ENCODE measurements at regions not wholly inside any gene's neighbourhood (a gene's known extent, or its start where the extent isn't known, plus 50 kb on each side); places are given as distances from the start of the nearest gene placed in this dataset.

GRCh38 chr5:111863801-111864200, 106.8 kb upstream of the NREP start:
- Mint-ChIP-seq H3K27ac (no peak overlapping the region), H3K9me3 (peaks cover 0 to 8% (median 0%) of the 10 kb centered on the region in 9 donors), H3K4me3 (no peak overlapping the region), H3K27me3 (peaks cover 0 to 20% (median 9%) of the 10 kb centered on the region in 5 donors), H3K36me3 (peaks cover 0 to 4% (median 0%) of the 10 kb centered on the region in 3 donors), H3K4me1 (no peaks in the 10 kb centered on the region)
- DNase-seq, result no peak
- ATAC-seq, result no peak
- POLR2A ChIA-PET, result no interaction called here

GRCh38 chr5:111859533-111860270, 102.7 kb upstream of the NREP start:
- POLR2A ChIA-PET, result no interaction called here
- Mint-ChIP-seq H3K4me1 (no peaks in the 10 kb centered on the region), H3K36me3 (no peaks in the 10 kb centered on the region)

GRCh38 chr5:111859031-111859430, 102.0 kb upstream of the NREP start:
- Mint-ChIP-seq H3K36me3 (no peaks in the 10 kb centered on the region), H3K27ac (no peak overlapping the region), H3K27me3 (peaks cover 0 to 30% (median 8%) of the 10 kb centered on the region in 5 donors), H3K4me1 (peaks cover 0 to 2% (median under 1%) of the 10 kb centered on the region in 4 donors), H3K4me3 (no peak overlapping the region), H3K9me3 (peaks cover 0 to 4% (median 0%) of the 10 kb centered on the region in 9 donors)
- DNase-seq (no peak), ATAC-seq (no peak)
- POLR2A ChIA-PET, result no interaction called here

More at GRCh38 chr5:111859533-111860270, 102.7 kb upstream of the NREP start:
- Mint-ChIP-seq H3K4me3 (no peak overlapping the region), H3K27me3 (peaks cover 0 to 30% (median 8%) of the 10 kb centered on the region in 5 donors), H3K9me3 (peaks cover 0 to 4% (median 0%) of the 10 kb centered on the region in 9 donors), H3K27ac (no peak overlapping the region)
- DNase-seq, result no peak
- ATAC-seq, result no peak

GRCh38 chr5:111857623-111858022, 100.6 kb upstream of the NREP start:
- no peak for ATAC-seq

GRCh38 chr5:111856876-111857466, 100.0 kb upstream of the NREP start:
- H3K36me3 Mint-ChIP-seq, result no peaks in the 10 kb centered on the region
- POLR2A ChIA-PET, result no interaction called here

More at GRCh38 chr5:111857623-111858022, 100.6 kb upstream of the NREP start:
- Mint-ChIP-seq H3K4me1 (peaks cover 0 to 7% (median 2%) of the 10 kb centered on the region in 4 donors), H3K9me3 (no peaks in the 10 kb centered on the region), H3K27me3 (peaks cover 0 to 22% (median 5%) of the 10 kb centered on the region in 5 donors), H3K27ac (no peak overlapping the region), H3K36me3 (no peaks in the 10 kb centered on the region), H3K4me3 (no peak overlapping the region)
- POLR2A ChIA-PET, result no interaction called here
- no peak for DNase-seq

GRCh38 chr5:111855356-111855755, 98.4 kb upstream of the NREP start:
- DNase-seq (no peak), ATAC-seq (no peak)
- H3K27ac Mint-ChIP-seq, result no peak overlapping the region
- no peak overlapping the region for H3K4me3 Mint-ChIP-seq
- H3K9me3 Mint-ChIP-seq, result no peaks in the 10 kb centered on the region
- peaks cover 0 to 7% (median 2%) of the 10 kb centered on the region in 4 donors for H3K4me1 Mint-ChIP-seq
- H3K27me3 Mint-ChIP-seq, result peaks cover 0 to 15% (median 3%) of the 10 kb centered on the region in 5 donors
- no peaks in the 10 kb centered on the region for H3K36me3 Mint-ChIP-seq
- POLR2A ChIA-PET, result no interaction called here

More at GRCh38 chr5:111856876-111857466, 100.0 kb upstream of the NREP start:
- DNase-seq, result no peak
- no peak overlapping the region for H3K27ac Mint-ChIP-seq
- H3K4me3 Mint-ChIP-seq, result no peak overlapping the region
- H3K27me3 Mint-ChIP-seq, result peaks cover 0 to 20% (median 5%) of the 10 kb centered on the region in 5 donors
- H3K9me3 Mint-ChIP-seq, result no peaks in the 10 kb centered on the region
- no peak for ATAC-seq
- H3K4me1 Mint-ChIP-seq, result peaks cover 0 to 7% (median 2%) of the 10 kb centered on the region in 4 donors

- Mint-ChIP-seq H3K27me3 (peaks cover 0 to 10% (median 2%) of the 10 kb centered on the region in 5 donors), H3K9me3 (no peaks in the 10 kb centered on the region), H3K27ac (no peak overlapping the region), H3K4me3 (no peak overlapping the region), H3K4me1 (peaks cover 0 to 7% (median 2%) of the 10 kb centered on the region in 4 donors), H3K36me3 (no peaks in the 10 kb centered on the region)
- ATAC-seq, result no peak
- POLR2A ChIA-PET, result no interaction called here
- no peak for DNase-seq
Observed at GRCh38 chr5:111854186-111854585, 97.2 kb upstream of the NREP start.

GRCh38 chr5:111853748-111854147, 96.8 kb upstream of the NREP start:
- Mint-ChIP-seq H3K4me1 (peaks cover 0 to 7% (median 2%) of the 10 kb centered on the region in 4 donors), H3K9me3 (no peaks in the 10 kb centered on the region), H3K36me3 (no peaks in the 10 kb centered on the region), H3K27ac (peak overlapping the region in 1 of 10 donors; percentile 28), H3K27me3 (peaks cover 0 to 13% (median 2%) of the 10 kb centered on the region in 5 donors), H3K4me3 (no peak overlapping the region)
- ATAC-seq, result no peak
- no peak for DNase-seq
- POLR2A ChIA-PET, result no interaction called here

- Mint-ChIP-seq H3K4me1 (peaks cover 0 to 7% (median 2%) of the 10 kb centered on the region in 4 donors), H3K4me3 (no peak overlapping the region), H3K27me3 (peaks cover 0 to 13% (median 0%) of the 10 kb centered on the region in 5 donors), H3K27ac (no peak overlapping the region), H3K9me3 (no peaks in the 10 kb centered on the region), H3K36me3 (no peaks in the 10 kb centered on the region)
- POLR2A ChIA-PET, result no interaction called here
- ATAC-seq (no peak), DNase-seq (no peak)
Observed at GRCh38 chr5:111851631-111852548, 94.9 kb upstream of the NREP start.

GRCh38 chr5:111848476-111848875, 91.5 kb upstream of the NREP start:
- Mint-ChIP-seq H3K9me3 (no peaks in the 10 kb centered on the region), H3K4me1 (no peaks in the 10 kb centered on the region), H3K4me3 (no peak overlapping the region)

GRCh38 chr5:111847052-111847925, 90.3 kb upstream of the NREP start:
- DNase-seq, result no peak
- Mint-ChIP-seq H3K9me3 (no peaks in the 10 kb centered on the region), H3K4me1 (no peaks in the 10 kb centered on the region), H3K36me3 (no peaks in the 10 kb centered on the region), H3K27ac (no peak overlapping the region), H3K27me3 (peaks cover 0 to 7% (median 0%) of the 10 kb centered on the region in 5 donors), H3K4me3 (no peak overlapping the region)
- POLR2A ChIA-PET, result no interaction called here
- no peak for ATAC-seq

More at GRCh38 chr5:111848476-111848875, 91.5 kb upstream of the NREP start:
- no peak for DNase-seq
- Mint-ChIP-seq H3K36me3 (no peaks in the 10 kb centered on the region), H3K27me3 (peaks cover 0 to 13% (median 0%) of the 10 kb centered on the region in 5 donors), H3K27ac (no peak overlapping the region)
- POLR2A ChIA-PET, result no interaction called here
- ATAC-seq, result no peak
